Fibroblast of lung (primary cell): ENCODE measurements at regions not wholly inside any gene's neighbourhood (a gene's known extent, or its start where the extent isn't known, plus 50 kb on each side); places are given as distances from the start of the nearest gene placed in this dataset.
"Not testable (repeated sequence)": the region's sequence is repeated elsewhere in the genome, so short reads cannot be mapped to it uniquely, and the experiment has no call there.

Experiments
- DNase-seq, 2 donors: peaks; one replicate each; pipeline versions ENCODE4 v3.0.0 to v3.0.0-alpha.2; 2010; ENCODE audit warnings: low read depth in 2 of 2
- H2AFZ ChIP-seq: 2 replicates; pipeline ENCODE4 v1.5.1; 2012; ENCODE audit warnings: low read length, control low read depth, inconsistent platforms
- H3K27ac ChIP-seq: 2 replicates; pipeline ENCODE4 v1.5.1; 2011; ENCODE audit warnings: low read length, control low read depth; ENCODE audit not compliant: insufficient read depth
- H3K27me3 ChIP-seq: 2 replicates; pipeline ENCODE4 v1.5.1; 2011; ENCODE audit warnings: mild to moderate bottlenecking, low read length; ENCODE audit not compliant: control insufficient read depth, insufficient read depth
- H3K36me3 ChIP-seq: 2 replicates; pipeline ENCODE4 v1.5.1; 2011; ENCODE audit warnings: low read length; ENCODE audit not compliant: control insufficient read depth, insufficient read depth
- H3K4me1 ChIP-seq: 2 replicates; pipeline ENCODE4 v1.5.1; 2011; ENCODE audit warnings: low read length; ENCODE audit not compliant: control insufficient read depth, insufficient read depth; ENCODE audit errors: extremely low read depth
- H3K4me2 ChIP-seq: 2 replicates; pipeline ENCODE4 v1.5.1; 2011; ENCODE audit warnings: low read length, control low read depth; ENCODE audit not compliant: insufficient read depth; ENCODE audit errors: extremely low read depth
- H3K4me3 ChIP-seq, 4 experiments: fragments of 200-600 bp in 1 of 4; sonication (generic) in 1 of 4; replicated peaks in 1 of 4; 2 replicates each; pipeline ENCODE4 v1.5.1; 2011 to 2016; ENCODE audit warnings: low read length in 4 of 4, low read depth in 3 of 4, mild to moderate bottlenecking in 3 of 4, control low read depth in 2 of 4, inconsistent platforms in 1 of 4, mixed read lengths in 1 of 4; ENCODE audit not compliant: insufficient read depth in 1 of 4; ENCODE audit errors: control extremely low read depth in 1 of 4
- H3K79me2 ChIP-seq: 2 replicates; pipeline ENCODE4 v1.5.1; 2012; ENCODE audit warnings: mild to moderate bottlenecking, low read length, inconsistent platforms; ENCODE audit not compliant: control insufficient read depth, insufficient read depth
- H3K9ac ChIP-seq: 2 replicates; pipeline ENCODE4 v1.5.1; 2011; ENCODE audit warnings: mild to moderate bottlenecking, low read length, control low read depth; ENCODE audit not compliant: insufficient read depth
- H3K9me3 ChIP-seq: 2 replicates; pipeline ENCODE4 v1.5.1; 2012; ENCODE audit warnings: low read depth, low read length; ENCODE audit not compliant: control insufficient read depth, insufficient read depth
- H4K20me1 ChIP-seq: 2 replicates; pipeline ENCODE4 v1.5.1; 2011; ENCODE audit warnings: low read length; ENCODE audit not compliant: control insufficient read depth, insufficient read depth; ENCODE audit errors: extremely low read depth
- CTCF ChIP-seq, 2 donors: IDR thresholded peaks in 1 of 2; conservative IDR thresholded peaks in 1 of 2; 1 replicate in 1 of 2; 2 replicates in 1 of 2; pipeline ENCODE4 v1.5.1; 2011 to 2012; ENCODE audit warnings: low read length in 2 of 2, control low read depth in 1 of 2, inconsistent platforms in 1 of 2, low read depth in 1 of 2, mild to moderate bottlenecking in 1 of 2
- EZH2 ChIP-seq: IDR thresholded peaks from 2 replicates; pipeline ENCODE4 v1.5.1; 2012; ENCODE audit warnings: low read length, control low read depth, mild to moderate bottlenecking; ENCODE audit errors: missing control alignments

- Histone ChIP-seq H4K20me1 (no peaks in the 10 kb centered on the region), H3K27ac (no peak overlapping the region), H3K79me2 (no peaks in the 10 kb centered on the region), H3K36me3 (no peaks in the 10 kb centered on the region), H3K4me1 (no peaks in the 10 kb centered on the region), H3K4me3 (no peak overlapping the region), H3K4me2 (no peak overlapping the region), H3K9me3 (no peaks in the 10 kb centered on the region), H3K9ac (no peak overlapping the region), H2AFZ (no peak overlapping the region), H3K27me3 (no peaks in the 10 kb centered on the region)
- no peak for DNase-seq
- TF ChIP-seq EZH2, result no peak
- TF ChIP-seq CTCF (conservative IDR thresholded peaks at IDR 0.05 in 1 of 2, IDR thresholded peaks at IDR 0.05 in 1 of 2; ENCODE audit: low read depth in 1 of 2, low read length in 2 of 2), result no peak
Observed at GRCh38 chr16:10296956-10297340, 88.9 kb upstream of the ATF7IP2 start.

GRCh38 chr16:10297341-10298006 lies 88.4 kb upstream of the ATF7IP2 start:
- no peak overlapping the region for H3K4me2 ChIP-seq

GRCh38 chr16:10300905-10301304 lies 85.0 kb upstream of the ATF7IP2 start:
- Histone ChIP-seq H3K9me3 (no peaks in the 10 kb centered on the region), H3K36me3 (no peaks in the 10 kb centered on the region), H3K79me2 (no peaks in the 10 kb centered on the region), H3K4me2 (no peak overlapping the region), H2AFZ (no peak overlapping the region), H3K27me3 (no peaks in the 10 kb centered on the region), H4K20me1 (no peaks in the 10 kb centered on the region), H3K27ac (no peak overlapping the region), H3K4me1 (no peaks in the 10 kb centered on the region), H3K4me3 (no peak overlapping the region), H3K9ac (no peak overlapping the region)
- no peak for DNase-seq
- no peak for TF ChIP-seq CTCF (conservative IDR thresholded peaks at IDR 0.05 in 1 of 2, IDR thresholded peaks at IDR 0.05 in 1 of 2; ENCODE audit: low read depth in 1 of 2, low read length in 2 of 2)
- TF ChIP-seq EZH2, result no peak

More at GRCh38 chr16:10297341-10298006, 88.4 kb upstream of the ATF7IP2 start:
- Histone ChIP-seq H3K27me3 (no peaks in the 10 kb centered on the region), H3K79me2 (no peaks in the 10 kb centered on the region), H3K27ac (no peak overlapping the region), H3K9me3 (no peaks in the 10 kb centered on the region), H3K36me3 (no peaks in the 10 kb centered on the region), H2AFZ (no peak overlapping the region), H4K20me1 (no peaks in the 10 kb centered on the region), H3K9ac (no peak overlapping the region), H3K4me3 (no peak overlapping the region), H3K4me1 (no peaks in the 10 kb centered on the region)
- DNase-seq, result no peak
- TF ChIP-seq EZH2 (no peak), CTCF (conservative IDR thresholded peaks at IDR 0.05 in 1 of 2, IDR thresholded peaks at IDR 0.05 in 1 of 2; ENCODE audit: low read depth in 1 of 2, low read length in 2 of 2) (no peak)

- H3K27me3 ChIP-seq, H3K4me2 ChIP-seq, H3K4me3 ChIP-seq, H4K20me1 ChIP-seq, H3K9me3 ChIP-seq, H3K4me1 ChIP-seq, H3K79me2 ChIP-seq, DNase-seq, H3K36me3 ChIP-seq, H2AFZ ChIP-seq, H3K9ac ChIP-seq, H3K27ac ChIP-seq: not testable (repeated sequence)
Observed at GRCh38 chr16:10301547-10301946, 84.3 kb upstream of the ATF7IP2 start.
